ENCODE measurements at regions not wholly inside any gene's neighbourhood (a gene's known extent, or its start where the extent isn't known, plus 50 kb on each side); places are given as distances from the start of the nearest gene placed in this dataset.

GRCh38 chr12:92301356-92301755 lies 155.7 kb upstream of the BTG1 start:
- TF ChIP-seq POLR2AphosphoS5 (IDR thresholded peaks at IDR 0.05; ENCODE audit: borderline replicate concordance, low read depth, low read length) (no peak), EZH2 (IDR thresholded peaks at IDR 0.05) (no peak), FOXP2 (optimal IDR thresholded peaks at IDR 0.05; ENCODE audit: control extremely low read depth, extremely low read length, insufficient read depth) (no peak)
